GM23338 (cell line): ENCODE measurements at regions not wholly inside any gene's neighbourhood (a gene's known extent, or its start where the extent isn't known, plus 50 kb on each side); places are given as distances from the start of the nearest gene placed in this dataset.

Experiments used
- ATAC-seq: fragments of 200-7000 bp; cut with Tn5 transposase; 3 replicates; pipeline ENCODE4 v1.9.1; 2020
- DNase-seq: peaks from one replicate; pipeline ENCODE4 v3.0.0-alpha.2; 2015; ENCODE audit warnings: low spot score
- H2AFZ ChIP-seq: fragments of 200-600 bp; sonication (generic); 2 replicates; pipeline ENCODE4 v1.8.0; 2016; ENCODE audit warnings: antibody characterized with exemption, mild to moderate bottlenecking, moderate library complexity
- H3F3A ChIP-seq: fragments of 200-600 bp; sonication (generic); replicated peaks from 2 replicates; pipeline ENCODE4 v1.8.0; 2017; ENCODE audit warnings: antibody characterized with exemption, mixed run types, low read depth
- H3K27ac ChIP-seq: fragments of 200-600 bp; sonication (generic); 2 replicates; pipeline ENCODE4 v1.6.1; 2016; ENCODE audit warnings: low read depth
- H3K27me3 ChIP-seq: fragments of 200-600 bp; sonication (generic); 2 replicates; pipeline ENCODE4 v1.8.0; 2016; ENCODE audit warnings: mild to moderate bottlenecking, mixed run types, moderate library complexity; ENCODE audit not compliant: insufficient read depth
- H3K36me3 ChIP-seq: fragments of 200-600 bp; sonication (generic); 2 replicates; pipeline ENCODE4 v1.8.0; 2016; ENCODE audit warnings: mild to moderate bottlenecking; ENCODE audit not compliant: insufficient read depth
- H3K4me1 ChIP-seq: fragments of 200-600 bp; sonication (generic); 2 replicates; pipeline ENCODE4 v1.8.0; 2016; ENCODE audit warnings: mild to moderate bottlenecking, moderate library complexity; ENCODE audit not compliant: insufficient read depth
- H3K4me2 ChIP-seq: fragments of 200-600 bp; sonication (generic); 2 replicates; pipeline ENCODE4 v1.7.1; 2017; ENCODE audit warnings: mixed run types
- H3K4me3 ChIP-seq: fragments of 200-600 bp; sonication (generic); 2 replicates; pipeline ENCODE4 v1.6.1; 2016; ENCODE audit warnings: mixed run types
- H3K79me2 ChIP-seq: fragments of 200-600 bp; sonication (generic); replicated peaks from 2 replicates; pipeline ENCODE4 v1.8.0; 2017; ENCODE audit warnings: mild to moderate bottlenecking; ENCODE audit not compliant: insufficient read depth
- H3K9me2 ChIP-seq: fragments of 200-600 bp; sonication (generic); 2 replicates; pipeline ENCODE4 v1.8.0; 2017; ENCODE audit not compliant: insufficient read depth
- H4K20me1 ChIP-seq: fragments of 200-600 bp; sonication (generic); replicated peaks from 2 replicates; pipeline ENCODE4 v1.8.0; 2017; ENCODE audit warnings: mild to moderate bottlenecking; ENCODE audit not compliant: insufficient read depth
- H3K27ac Mint-ChIP-seq: 2 replicates; pipeline ENCODE4 v1.8.0; 2020; ENCODE audit warnings: inconsistent platforms, mild to moderate bottlenecking, moderate library complexity, mixed read lengths
- H3K27me3 Mint-ChIP-seq: 3 replicates; pipeline ENCODE4 v1.8.0; 2022; ENCODE audit warnings: low read depth, mild to moderate bottlenecking, moderate library complexity, mixed read lengths, inconsistent platforms; ENCODE audit not compliant: insufficient read depth, poor library complexity
- H3K36me3 Mint-ChIP-seq: 3 replicates; pipeline ENCODE4 v1.8.0; 2021; ENCODE audit warnings: low read depth, mild to moderate bottlenecking, inconsistent platforms, moderate library complexity, mixed read lengths
- H3K4me1 Mint-ChIP-seq: 3 replicates; pipeline ENCODE4 v1.8.0; 2020; ENCODE audit warnings: mild to moderate bottlenecking, inconsistent platforms, mixed read lengths
- H3K4me3 Mint-ChIP-seq: 3 replicates; pipeline ENCODE4 v1.8.0; 2021; ENCODE audit warnings: moderate library complexity, mild to moderate bottlenecking, inconsistent platforms, mixed read lengths
- H3K9me3 Mint-ChIP-seq: 3 replicates; pipeline ENCODE4 v1.8.0; 2020; ENCODE audit warnings: moderate library complexity, mild to moderate bottlenecking, inconsistent platforms, mixed read lengths
- CREB1 ChIP-seq: fragments of 250-450 bp; sonication (Bioruptor Pico); IDR thresholded peaks from 2 replicates; pipeline ENCODE4 v1.5.0; 2020; ENCODE audit warnings: low read depth, mild to moderate bottlenecking, moderate library complexity
- CTCF ChIP-seq, 2 experiments: fragments of 200-600 bp in 1 of 2; sonication (generic) in 1 of 2; conservative IDR thresholded peaks; 2 replicates each; pipeline versions ENCODE4 v1.5.1 to v1.6.1; 2016 to 2017; ENCODE audit warnings: antibody characterized with exemption in 2 of 2, low read depth in 2 of 2, mild to moderate bottlenecking in 2 of 2, moderate library complexity in 1 of 2
- ETS1 ChIP-seq: IDR thresholded peaks from 2 replicates; pipeline ENCODE4 v1.6.1; 2016; ENCODE audit warnings: antibody characterized with exemption
- EZH2 ChIP-seq: fragments of 200-600 bp; sonication (generic); IDR thresholded peaks from one replicate; pipeline ENCODE4 v1.8.0; 2017; ENCODE audit warnings: antibody characterized with exemption, mild to moderate bottlenecking, low read depth; ENCODE audit not compliant: unreplicated experiment
- EZH2phosphoT487 ChIP-seq: fragments of 200-600 bp; sonication (generic); IDR thresholded peaks from one replicate; pipeline ENCODE4 v1.8.1; 2018; ENCODE audit warnings: antibody characterized with exemption; ENCODE audit not compliant: unreplicated experiment
- JUNB ChIP-seq: IDR thresholded peaks from one replicate; pipeline ENCODE4 v1.6.1; 2016; ENCODE audit warnings: antibody characterized with exemption; ENCODE audit not compliant: unreplicated experiment
- POLR2AphosphoS5 ChIP-seq: IDR thresholded peaks from 2 replicates; pipeline ENCODE4 v1.6.1; 2016; ENCODE audit warnings: antibody characterized with exemption, low read depth
- REST ChIP-seq: IDR thresholded peaks from one replicate; pipeline ENCODE4 v1.6.1; 2018; ENCODE audit warnings: antibody characterized with exemption; ENCODE audit not compliant: unreplicated experiment
- STAT1 ChIP-seq: IDR thresholded peaks from one replicate; pipeline ENCODE4 v1.6.1; 2016; ENCODE audit warnings: antibody characterized with exemption; ENCODE audit not compliant: unreplicated experiment
- ZNF462 ChIP-seq: fragments of 250-450 bp; sonication (Bioruptor Pico); IDR thresholded peaks from 2 replicates; pipeline ENCODE4 v1.5.0; 2020; ENCODE audit warnings: mild to moderate bottlenecking, moderate library complexity

- peaks cover 1% of the 10 kb centered on the region for H3K27me3 Mint-ChIP-seq
- no peaks in the 10 kb centered on the region for H3F3A ChIP-seq
- H2AFZ ChIP-seq = no peak overlapping the region
- H4K20me1 ChIP-seq = no peaks in the 10 kb centered on the region
- no peaks in the 10 kb centered on the region; the same call in 2 of the 3 replicates for H3K36me3 Mint-ChIP-seq
- no peak overlapping the region for H3K4me3 ChIP-seq
- no peaks in the 10 kb centered on the region for H3K79me2 ChIP-seq
- no peaks in the 10 kb centered on the region for H3K9me3 Mint-ChIP-seq
- H3K27ac Mint-ChIP-seq = no peak overlapping the region
- ATAC-seq = no peak
- H3K27ac ChIP-seq = no peak overlapping the region
- no peaks in the 10 kb centered on the region for H3K4me1 ChIP-seq
- H3K4me1 Mint-ChIP-seq = no peaks in the 10 kb centered on the region
- TF ChIP-seq CTCF (conservative IDR thresholded peaks at IDR 0.05; ENCODE audit: low read depth in 2 of 2) (no peak), ZNF462 (CRISPR knock-in tag) (no peak), ETS1 (no peak), REST (no peak), POLR2AphosphoS5 (no peak), EZH2phosphoT487 (no peak), EZH2 (no peak), JUNB (no peak), STAT1 (no peak), CREB1 (no peak)
- no peak overlapping the region for H3K4me2 ChIP-seq
- H3K4me3 Mint-ChIP-seq = no peak overlapping the region
- H3K27me3 ChIP-seq = no peaks in the 10 kb centered on the region
- no peaks in the 10 kb centered on the region for H3K36me3 ChIP-seq
- no peak for DNase-seq
- no peaks in the 10 kb centered on the region; the same call in 1 of the 2 replicates for H3K9me2 ChIP-seq
Measured at GRCh38 chr1:200269256-200269655, 140.6 kb downstream of the ZNF281 start.
